SK-N-SH (cell line): ENCODE measurements at regions not wholly inside any gene's neighbourhood (a gene's known extent, or its start where the extent isn't known, plus 50 kb on each side); places are given as distances from the start of the nearest gene placed in this dataset.

Source experiments
- CTCF ChIA-PET: fragments of 300-600, 350-600 bp; formaldehyde crosslinking; extraction: SDS; loops from one replicate; lab custom pipeline; 2021; lab: Yijun Ruan, JAX
- POLR2A ChIA-PET: fragments of 350-600 bp; sonication (Branson Sonifier 250); formaldehyde crosslinking; extraction: SDS; loops from one replicate; lab custom pipeline; 2020; ENCODE audit warnings: antibody characterized with exemption, inconsistent platforms; lab: Yijun Ruan, JAX
- DNase-seq: peaks from one replicate; pipeline ENCODE4 v3.0.0; 2012
- H2AFZ ChIP-seq: fragments of 200-600 bp; sonication (generic); 2 replicates; pipeline ENCODE4 v1.8.1; 2016; ENCODE audit warnings: antibody characterized with exemption, mild to moderate bottlenecking, low read depth
- H3F3A ChIP-seq: fragments of 200-600 bp; sonication (generic); replicated peaks from 2 replicates; pipeline ENCODE3; 2016; ENCODE audit warnings: antibody characterized with exemption, mild to moderate bottlenecking; ENCODE audit not compliant: insufficient read depth
- H3K27ac ChIP-seq, 2 experiments: fragments of 200-500 bp in 1 of 2; fragments of 200-600 bp in 1 of 2; sonication (Bioruptor generic) in 1 of 2; sonication (generic), shearing (Covaris generic) in 1 of 2; 2 replicates each; pipeline versions ENCODE4 v1.5.1 to v1.6.1; 2014 to 2016; ENCODE audit warnings: low read depth in 2 of 2, inconsistent platforms in 1 of 2, low read length in 1 of 2, mild to moderate bottlenecking in 1 of 2, mixed read lengths in 1 of 2
- H3K27me3 ChIP-seq: fragments of 200-600 bp; sonication (generic), shearing (Covaris generic); 2 replicates; pipeline ENCODE4 v1.6.1; 2016; ENCODE audit warnings: mixed run types; ENCODE audit not compliant: insufficient read depth
- H3K36me3 ChIP-seq, 2 experiments: fragments of 200-500 bp in 1 of 2; fragments of 200-600 bp in 1 of 2; sonication (Bioruptor generic) in 1 of 2; sonication (generic) in 1 of 2; replicated peaks in 1 of 2; 2 replicates each; pipeline versions ENCODE3 to v1.5.1; 2014 to 2016; ENCODE audit warnings: low read length in 1 of 2, mild to moderate bottlenecking in 1 of 2; ENCODE audit not compliant: insufficient read depth in 2 of 2, control insufficient read depth in 1 of 2
- H3K4me1 ChIP-seq, 2 experiments: fragments of 200-500 bp in 1 of 2; fragments of 200-600 bp in 1 of 2; sonication (Bioruptor generic) in 1 of 2; sonication (generic), shearing (Covaris generic) in 1 of 2; 2 replicates each; pipeline versions ENCODE4 v1.5.1 to v1.6.1; 2014 to 2016; ENCODE audit warnings: low read depth in 1 of 2, low read length in 1 of 2, mixed run types in 1 of 2; ENCODE audit not compliant: insufficient read depth in 2 of 2, control insufficient read depth in 1 of 2
- H3K4me2 ChIP-seq: fragments of 200-600 bp; sonication (generic), shearing (Covaris generic); 2 replicates; pipeline ENCODE4 v1.6.1; 2017; ENCODE audit warnings: mixed run types
- H3K4me3 ChIP-seq, 2 experiments: fragments of 200-500 bp in 1 of 2; fragments of 200-600 bp in 1 of 2; sonication (Bioruptor generic) in 1 of 2; sonication (generic), shearing (Covaris generic) in 1 of 2; 2 replicates each; pipeline versions ENCODE4 v1.5.1 to v1.8.1; 2014 to 2016; ENCODE audit warnings: low read depth in 2 of 2, inconsistent platforms in 1 of 2, low read length in 1 of 2, mild to moderate bottlenecking in 1 of 2, mixed read lengths in 1 of 2, moderate library complexity in 1 of 2
- H3K79me2 ChIP-seq: fragments of 200-600 bp; sonication (generic); 2 replicates; pipeline ENCODE4 v1.8.1; 2017; ENCODE audit warnings: mild to moderate bottlenecking; ENCODE audit not compliant: insufficient read depth
- H3K9ac ChIP-seq: fragments of 200-600 bp; sonication (generic); 2 replicates; pipeline ENCODE4 v1.6.1; 2017; ENCODE audit warnings: mixed run types
- H3K9me2 ChIP-seq: fragments of 200-600 bp; sonication (generic); 2 replicates; pipeline ENCODE4 v1.6.1; 2017; ENCODE audit warnings: mixed run types
- H3K9me3 ChIP-seq: fragments of 200-600 bp; sonication (generic); 2 replicates; pipeline ENCODE4 v1.6.1; 2017; ENCODE audit warnings: mixed run types, mild to moderate bottlenecking, moderate library complexity
- H4K20me1 ChIP-seq: fragments of 200-600 bp; sonication (generic); 2 replicates; pipeline ENCODE4 v1.6.1; 2017; ENCODE audit warnings: mild to moderate bottlenecking, mixed run types; ENCODE audit not compliant: insufficient read depth
- EP300 ChIP-seq, 2 experiments: IDR thresholded peaks; 2 replicates each; pipeline versions ENCODE4 v1.4.0 to v1.6.1; 2012; ENCODE audit warnings: borderline replicate concordance in 1 of 2, low read depth in 1 of 2, low read length in 1 of 2
- FOSL2 ChIP-seq: IDR thresholded peaks from 2 replicates; pipeline ENCODE4 v1.4.0; 2012; ENCODE audit warnings: low read depth, mild to moderate bottlenecking, moderate library complexity, borderline replicate concordance
- FOXJ3 ChIP-seq: sonication (generic); formaldehyde crosslinking; IDR thresholded peaks from 2 replicates; pipeline ENCODE4 v1.5.1; 2020; ENCODE audit warnings: mild to moderate bottlenecking, missing genetic modification reagents
- FOXM1 ChIP-seq: IDR thresholded peaks from 2 replicates; pipeline ENCODE4 v1.4.0; 2012; ENCODE audit warnings: low read depth, mild to moderate bottlenecking
- IRF3 ChIP-seq: fragments of 150-350 bp; IDR thresholded peaks from 2 replicates; pipeline ENCODE4 v1.6.1; 2016; ENCODE audit warnings: mild to moderate bottlenecking, low read depth, low read length
- JUND ChIP-seq: IDR thresholded peaks from 2 replicates; pipeline ENCODE4 v1.4.0; 2012
- MAX ChIP-seq: IDR thresholded peaks from 2 replicates; pipeline ENCODE4 v1.4.0; 2012; ENCODE audit warnings: low read depth
- MEF2A ChIP-seq: IDR thresholded peaks from 2 replicates; pipeline ENCODE4 v1.4.0; 2012; ENCODE audit warnings: low read depth, borderline replicate concordance
- MXI1 ChIP-seq: IDR thresholded peaks from 2 replicates; pipeline ENCODE4 v1.6.1; 2012; ENCODE audit warnings: mild to moderate bottlenecking, low read depth, low read length, improper control_type of control experiment
- NFIC ChIP-seq: IDR thresholded peaks from 2 replicates; pipeline ENCODE4 v1.4.0; 2012; ENCODE audit warnings: borderline replicate concordance
- NRF1 ChIP-seq: IDR thresholded peaks from 2 replicates; pipeline ENCODE4 v1.6.1; 2012; ENCODE audit warnings: low read depth, mild to moderate bottlenecking, low read length
- PBX3 ChIP-seq: IDR thresholded peaks from 2 replicates; pipeline ENCODE4; 2012
- POLR2AphosphoS5 ChIP-seq: IDR thresholded peaks from 2 replicates; pipeline ENCODE4 v1.6.1; 2012; ENCODE audit warnings: low read depth, low read length
- REST ChIP-seq: IDR thresholded peaks from 2 replicates; pipeline ENCODE4 v1.6.1; 2012; ENCODE audit warnings: mild to moderate bottlenecking, low read depth, low read length, moderate library complexity
- RXRA ChIP-seq: IDR thresholded peaks from 2 replicates; pipeline ENCODE4 v1.4.0; 2012; ENCODE audit warnings: low read depth, mild to moderate bottlenecking, borderline replicate concordance
- SIN3A ChIP-seq: IDR thresholded peaks from 2 replicates; pipeline ENCODE4 v1.6.1; 2012; ENCODE audit warnings: low read depth, mild to moderate bottlenecking, low read length, moderate library complexity, borderline replicate concordance
- SMC3 ChIP-seq: IDR thresholded peaks from 2 replicates; pipeline ENCODE4 v1.6.1; 2012; ENCODE audit warnings: low read depth, low read length, improper control_type of control experiment
- TAF1 ChIP-seq: IDR thresholded peaks from 2 replicates; pipeline ENCODE4 v1.6.1; 2012; ENCODE audit warnings: low read depth, mild to moderate bottlenecking, low read length, moderate library complexity, borderline replicate concordance
- TCF12 ChIP-seq: IDR thresholded peaks from 2 replicates; pipeline ENCODE4 v1.4.0; 2012
- TEAD4 ChIP-seq: IDR thresholded peaks from 2 replicates; pipeline ENCODE4 v1.4.0; 2012; ENCODE audit warnings: mild to moderate bottlenecking, borderline replicate concordance; ENCODE audit not compliant: insufficient read depth
- YY1 ChIP-seq: IDR thresholded peaks from 2 replicates; pipeline ENCODE4 v1.4.0; 2012; ENCODE audit warnings: low read depth, mild to moderate bottlenecking
- WGBS: methylation state at CpG from one replicate; pipeline ENCODE4 v1.1.6; 2017; ENCODE audit warnings: low lambda C conversion rate; 5-methylcytosine and 5-hydroxymethylcytosine counted together

GRCh38 chr4:124943938-124944337, 231.4 kb upstream of the ANKRD50 start:
- H3K4me1 ChIP-seq: peaks cover 0 to 45% of the 10 kb centered on the region in 2 experiments; a peak in 2 of 4 replicates
- H3K27ac ChIP-seq: peak overlapping the region; percentile 48 to 98; a peak in 3 of 4 replicates
- H3K9me3 ChIP-seq: no peaks in the 10 kb centered on the region
- no peak for DNase-seq
- ChIA-PET CTCF (no interaction called here), POLR2A (no interaction called here)
- peaks cover 55% of the 10 kb centered on the region for H3F3A ChIP-seq
- H4K20me1 ChIP-seq: no peaks in the 10 kb centered on the region
- TF ChIP-seq FOXM1 (no peak), FOSL2 (no peak)
- WGBS: 73% methylated on average over 7 of the region's 7 CpGs
- H3K4me3 ChIP-seq: peak overlapping the region in 1 of 2 experiments; percentile 51; a peak in 1 of 4 replicates
- no peaks in the 10 kb centered on the region for H3K9me2 ChIP-seq
- H3K79me2 ChIP-seq: no peaks in the 10 kb centered on the region
- H3K36me3 ChIP-seq: no peaks in the 10 kb centered on the region
- H3K9ac ChIP-seq: peak overlapping the region; percentile 69
- H2AFZ ChIP-seq: 0 out of 2 replicates have a peak overlapping the region, but pooled peaks have one; percentile 67
- no peaks in the 10 kb centered on the region for H3K27me3 ChIP-seq
- peak overlapping the region; percentile 70 for H3K4me2 ChIP-seq

GRCh38 chr4:124943145-124943889, 230.8 kb upstream of the ANKRD50 start:
- 7% methylated on average over 11 of the region's 11 CpGs for WGBS
- ChIA-PET POLR2A (no interaction called here), CTCF (no interaction called here)
- H3K4me1 ChIP-seq: peaks cover 0 to 48% of the 10 kb centered on the region in 2 experiments; a peak in 2 of 4 replicates
- H3K9me2 ChIP-seq: no peaks in the 10 kb centered on the region
- no peaks in the 10 kb centered on the region for H3K79me2 ChIP-seq
- no peaks in the 10 kb centered on the region for H3K36me3 ChIP-seq
- peak overlapping the region; percentile 69 for H3K9ac ChIP-seq
- peak overlapping the region; percentile 48 to 98; a peak in 3 of 4 replicates for H3K27ac ChIP-seq
- H2AFZ ChIP-seq: peak overlapping the region; percentile 67; the same call in 1 of the 2 replicates
- H3K4me3 ChIP-seq: peak overlapping the region; percentile 38 to 51; a peak in 2 of 4 replicates
- no peak for DNase-seq
- no peaks in the 10 kb centered on the region for H4K20me1 ChIP-seq
- H3K4me2 ChIP-seq: peak overlapping the region; percentile 70
- no peaks in the 10 kb centered on the region for H3K27me3 ChIP-seq
- H3F3A ChIP-seq: peaks cover 51% of the 10 kb centered on the region
- H3K9me3 ChIP-seq: no peaks in the 10 kb centered on the region
- TF ChIP-seq FOXM1: peak; percentile 99
- TF ChIP-seq MEF2A: peak; percentile 94
- no peak for TF ChIP-seq FOXJ3 (CRISPR knock-in tag)
- no peak for TF ChIP-seq YY1
- peak; percentile 97 for TF ChIP-seq RXRA
- TF ChIP-seq FOSL2: peak; percentile 98
- TF ChIP-seq NFIC: peak; percentile 93
- peak; percentile 67; the same call in 1 of the 2 replicates for TF ChIP-seq POLR2AphosphoS5
- TF ChIP-seq TCF12: peak; percentile 97
- TF ChIP-seq IRF3: no peak
- TF ChIP-seq SMC3: no peak
- no peak for TF ChIP-seq NRF1
- TF ChIP-seq MAX: peak; percentile 73
- TF ChIP-seq TEAD4: peak; percentile 98
- peak; percentile 70 to 100 for TF ChIP-seq EP300 (IDR thresholded peaks at IDR 0.05; ENCODE audit: borderline replicate concordance in 1 of 2, low read depth in 1 of 2, low read length in 1 of 2)
- peak; percentile 69; the same call in 1 of the 2 replicates for TF ChIP-seq SIN3A
- no peak for TF ChIP-seq MXI1
- 0 out of 2 replicates have a peak, but pooled peaks have one; percentile 3 for TF ChIP-seq TAF1
- 0 out of 2 replicates have a peak, but pooled peaks have one; percentile 27 for TF ChIP-seq REST
- peak; percentile 99 for TF ChIP-seq JUND
- peak; percentile 96 for TF ChIP-seq PBX3
